ENCODE measurements at regions not wholly inside any gene's neighbourhood (a gene's known extent, or its start where the extent isn't known, plus 50 kb on each side); places are given as distances from the start of the nearest gene placed in this dataset.
"Not testable (repeated sequence)": the region's sequence is repeated elsewhere in the genome, so short reads cannot be mapped to it uniquely, and the experiment has no call there.

GRCh38 chr3:177700117-177700516 is 502.8 kb upstream of the TBL1XR1 start:
- Histone ChIP-seq H3K27me3 (no peaks in the 10 kb centered on the region), H3K27ac (no peak overlapping the region), H3K9me3 (no peaks in the 10 kb centered on the region), H3K36me3 (ENCODE audit: low read depth, missing control alignments) (no peaks in the 10 kb centered on the region), H3K4me1 (no peaks in the 10 kb centered on the region), H3K4me3 (no peak overlapping the region)
- intact Hi-C loops (cut with DNase I; ENCODE audit: low total_unique reads): no loop called here
- DNase-seq: no peak
- TF ChIP-seq CTCF (IDR thresholded peaks at IDR 0.05) (no peak), POLR2A (IDR thresholded peaks at IDR 0.05) (no peak)
- WGBS, 2 donors: 84 to 97% methylated on average over 3 to 7 of the region's 7 CpGs

- no peak for TF ChIP-seq CTCF (IDR thresholded peaks at IDR 0.05)
- TF ChIP-seq POLR2A (IDR thresholded peaks at IDR 0.05): no peak
- no peaks in the 10 kb centered on the region for H3K36me3 ChIP-seq (ENCODE audit: low read depth, missing control alignments)
- no peak overlapping the region for H3K27ac ChIP-seq
- H3K9me3 ChIP-seq: no peaks in the 10 kb centered on the region
- no peak overlapping the region for H3K4me3 ChIP-seq
- intact Hi-C loops (cut with DNase I; ENCODE audit: low total_unique reads): no loop called here
- no peaks in the 10 kb centered on the region for H3K4me1 ChIP-seq
- DNase-seq: no peak
- 86 to 91% methylated on average over 3 of the region's 3 CpGs for WGBS, 2 donors
- H3K27me3 ChIP-seq: no peaks in the 10 kb centered on the region
These were observed 506.5 kb upstream of the TBL1XR1 start for GRCh38 chr3:177703788-177704187.

DNA sequence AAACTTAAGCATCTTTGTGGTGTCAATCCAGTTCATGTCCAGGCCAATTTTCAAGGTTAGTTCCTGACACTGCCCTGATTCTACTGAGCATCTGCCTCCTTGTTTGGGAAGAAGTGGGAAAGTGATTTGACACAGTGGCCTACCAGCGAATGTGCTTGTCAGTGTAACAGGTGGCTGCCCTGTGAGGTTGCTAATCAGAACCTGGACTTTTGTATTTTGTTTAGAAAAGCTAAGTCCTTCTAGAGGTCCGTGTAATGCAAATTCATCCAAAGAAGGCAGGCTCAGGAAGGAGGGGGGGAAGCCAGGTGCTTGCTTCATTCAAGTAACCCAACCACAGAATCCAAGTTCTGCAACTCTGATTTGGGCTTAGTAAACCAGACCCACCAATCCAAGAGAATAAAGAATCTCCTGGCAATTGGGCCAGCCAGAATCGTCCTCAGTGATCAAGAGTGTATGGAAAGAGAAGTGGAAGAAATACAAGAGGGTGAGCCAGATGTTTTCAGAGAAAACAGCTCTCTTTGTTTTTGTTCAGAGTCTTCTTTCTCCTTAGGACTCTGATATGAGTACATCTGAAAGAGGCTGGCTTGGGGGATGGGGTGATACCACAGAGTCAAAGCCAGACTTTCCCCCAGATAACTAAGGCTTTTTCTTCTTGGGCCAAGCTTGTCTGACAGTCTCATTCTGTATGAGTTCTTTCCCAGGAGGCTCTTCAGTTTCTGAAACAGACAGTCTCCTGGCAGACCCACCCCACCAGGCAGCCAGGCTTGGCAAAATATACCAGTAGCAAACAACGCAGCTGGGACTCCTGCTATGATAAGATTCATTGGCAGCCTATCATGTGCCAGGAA is 508.9 kb upstream of the TBL1XR1 start:
- TF ChIP-seq CTCF (IDR thresholded peaks at IDR 0.05) (no peak), POLR2A (IDR thresholded peaks at IDR 0.05) (no peak)
- H3K27ac ChIP-seq: peak overlapping the region in 1 of 2 donors; percentile 20
- H3K9me3 ChIP-seq: no peaks in the 10 kb centered on the region
- H3K4me3 ChIP-seq: no peak overlapping the region
- 47 to 62% methylated on average over 4 of the region's 4 CpGs for WGBS, 2 donors
- H3K36me3 ChIP-seq (ENCODE audit: low read depth, missing control alignments): no peaks in the 10 kb centered on the region
- H3K4me1 ChIP-seq: no peaks in the 10 kb centered on the region
- H3K27me3 ChIP-seq: no peaks in the 10 kb centered on the region
- intact Hi-C loops (cut with DNase I; ENCODE audit: low total_unique reads): no loop called here
- DNase-seq: peak; percentile 63

GRCh38 chr3:177709470-177709869 is 512.2 kb upstream of the TBL1XR1 start:
- intact Hi-C loops (cut with DNase I; ENCODE audit: low total_unique reads); H3K36me3 ChIP-seq (ENCODE audit: low read depth, missing control alignments); H3K9me3 ChIP-seq; DNase-seq; H3K4me3 ChIP-seq; H3K27ac ChIP-seq; H3K4me1 ChIP-seq; H3K27me3 ChIP-seq: not testable (repeated sequence)
- 85 to 88% methylated on average over 7 of the region's 7 CpGs for WGBS, 2 donors

DNA sequence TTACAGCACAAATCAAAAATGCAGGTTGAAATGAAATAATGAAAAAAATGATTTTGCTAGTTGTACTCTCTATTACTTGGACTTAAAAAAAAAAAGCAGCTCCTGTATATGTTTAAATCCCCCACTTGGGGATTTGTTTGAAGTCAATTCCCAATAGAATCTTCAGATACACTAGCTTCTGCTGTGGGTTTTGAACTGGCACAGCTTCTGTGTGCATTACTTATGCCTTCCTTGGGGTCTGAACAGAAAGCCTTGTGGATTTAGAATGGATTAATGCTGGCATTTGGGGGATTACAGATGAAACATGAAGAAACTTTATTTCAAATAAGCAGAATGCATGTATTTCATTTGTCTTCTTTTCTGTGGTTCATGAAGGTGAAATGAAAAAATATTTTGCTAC is 513.2 kb upstream of the TBL1XR1 start:
- no peak overlapping the region for H3K4me3 ChIP-seq
- no peaks in the 10 kb centered on the region for H3K4me1 ChIP-seq
- intact Hi-C loops (cut with DNase I; ENCODE audit: low total_unique reads): no loop called here
- H3K36me3 ChIP-seq (ENCODE audit: low read depth, missing control alignments): no peaks in the 10 kb centered on the region
- H3K27ac ChIP-seq: no peak overlapping the region
- no peak for DNase-seq
- no peaks in the 10 kb centered on the region for H3K9me3 ChIP-seq
- TF ChIP-seq CTCF (IDR thresholded peaks at IDR 0.05) (no peak), POLR2A (IDR thresholded peaks at IDR 0.05) (no peak)
- H3K27me3 ChIP-seq: no peaks in the 10 kb centered on the region

Measured in testis (tissue), 2 donors.